Hematopoietic multipotent progenitor cell treated with erythropoietin and hydrocortisone succinate and interleukin-3 and kit ligand, for 15 days (in vitro differentiated cells): ENCODE measurements at regions not wholly inside any gene's neighbourhood (a gene's known extent, or its start where the extent isn't known, plus 50 kb on each side); places are given as distances from the start of the nearest gene placed in this dataset.

Experiments
- DNase-seq: peaks from one replicate; pipeline ENCODE4 v3.0.0-alpha.2; 2015; ENCODE audit warnings: low spot score

GRCh38 chr18:46265196-46266156 is 161.3 kb downstream of the HAUS1 start:
- no peak for DNase-seq

GRCh38 chr18:46266473-46266872 is 162.3 kb downstream of the HAUS1 start:
- no peak for DNase-seq

- no peak for DNase-seq
Measured at GRCh38 chr18:46268671-46269070, 164.5 kb downstream of the HAUS1 start.

GRCh38 chr18:46269275-46269674 is 165.1 kb downstream of the HAUS1 start:
- no peak for DNase-seq

GRCh38 chr18:46271488-46271887 is 167.3 kb downstream of the HAUS1 start:
- no peak for DNase-seq

- no peak for DNase-seq
Measured at GRCh38 chr18:46273861-46274260, 169.7 kb downstream of the HAUS1 start.

GRCh38 chr18:46274266-46274665 is 170.1 kb downstream of the HAUS1 start:
- DNase-seq = no peak

GRCh38 chr18:46275370-46275769 is 171.2 kb downstream of the HAUS1 start:
- DNase-seq = no peak

GRCh38 chr18:46276748-46277147 is 172.6 kb downstream of the HAUS1 start:
- no peak for DNase-seq

- no peak for DNase-seq
Measured at GRCh38 chr18:46278481-46279465, 174.6 kb downstream of the HAUS1 start.

GRCh38 chr18:46279673-46280072 is 175.5 kb downstream of the HAUS1 start:
- no peak for DNase-seq

GRCh38 chr18:46281185-46282176 is 177.3 kb downstream of the HAUS1 start:
- peak; percentile 50 for DNase-seq

- no peak for DNase-seq
Measured at GRCh38 chr18:46282177-46282570, 178.0 kb downstream of the HAUS1 start.

GRCh38 chr18:46282646-46283045 is 178.5 kb downstream of the HAUS1 start:
- DNase-seq = no peak

- DNase-seq = no peak
Measured at GRCh38 chr18:46283268-46283667, 179.1 kb downstream of the HAUS1 start.

GRCh38 chr18:46283895-46284295 is 179.7 kb downstream of the HAUS1 start:
- DNase-seq = no peak

GRCh38 chr18:46289463-46289862 is 185.3 kb downstream of the HAUS1 start:
- no peak for DNase-seq

- DNase-seq = no peak
Measured at GRCh38 chr18:46289931-46290330, 185.7 kb downstream of the HAUS1 start.

- DNase-seq = no peak
Measured at GRCh38 chr18:46290440-46291020, 186.3 kb downstream of the HAUS1 start.

- no peak for DNase-seq
Measured at GRCh38 chr18:46291149-46291548, 187.0 kb downstream of the HAUS1 start.

- DNase-seq = no peak
Measured at GRCh38 chr18:46293742-46294181, 189.6 kb downstream of the HAUS1 start.
